Ectodermal cell (in vitro differentiated cells): ENCODE measurements at regions not wholly inside any gene's neighbourhood (a gene's known extent, or its start where the extent isn't known, plus 50 kb on each side); places are given as distances from the start of the nearest gene placed in this dataset.

Experiments
- H3K27ac ChIP-seq: 2 replicates; pipeline ENCODE4 v1.7.0; 2013; ENCODE audit warnings: mild to moderate bottlenecking, low read depth, low read length; ENCODE audit not compliant: insufficient read depth, poor library complexity, severe bottlenecking
- H3K27me3 ChIP-seq: 2 replicates; pipeline ENCODE4 v1.7.0; 2013; ENCODE audit warnings: mild to moderate bottlenecking, low read length; ENCODE audit not compliant: insufficient read depth, control insufficient read depth, poor library complexity, severe bottlenecking
- H3K36me3 ChIP-seq: one replicate; pipeline ENCODE4 v1.7.0; 2013; ENCODE audit warnings: low read length; ENCODE audit not compliant: control insufficient read depth, insufficient read depth
- H3K4me1 ChIP-seq: one replicate; pipeline ENCODE4 v1.7.0; 2013; ENCODE audit warnings: low read length; ENCODE audit not compliant: control insufficient read depth, insufficient read depth
- H3K4me3 ChIP-seq: 2 replicates; pipeline ENCODE4 v1.7.0; 2013; ENCODE audit warnings: low read depth, low read length, control low read depth; ENCODE audit not compliant: insufficient read depth
- H3K9me3 ChIP-seq: 2 replicates; pipeline ENCODE4 v1.7.0; 2013; ENCODE audit warnings: mild to moderate bottlenecking, low read length, moderate library complexity; ENCODE audit not compliant: control insufficient read depth
- WGBS, 2 experiments: methylation state at CpG; one replicate each; pipeline ENCODE4 v1.1.7; 2013; ENCODE audit warnings: missing lambda C conversion rate in 2 of 2; 5-methylcytosine and 5-hydroxymethylcytosine counted together

- H3K4me1 ChIP-seq: peaks cover 2% of the 10 kb centered on the region
- H3K9me3 ChIP-seq: no peaks in the 10 kb centered on the region
- no peaks in the 10 kb centered on the region for H3K36me3 ChIP-seq
- no peaks in the 10 kb centered on the region for H3K27me3 ChIP-seq
- 64 to 81% methylated on average over 2 of the region's 2 CpGs for WGBS, 2 experiments
- no peak overlapping the region for H3K27ac ChIP-seq
- H3K4me3 ChIP-seq: no peak overlapping the region
Measured at GRCh38 chr10:31081937-31082840, 50.5 kb upstream of the ZNF438 start.

GRCh38 chr10:31083765-31084184, 52.1 kb upstream of the ZNF438 start:
- Histone ChIP-seq H3K36me3 (no peaks in the 10 kb centered on the region), H3K27ac (no peak overlapping the region), H3K27me3 (no peaks in the 10 kb centered on the region), H3K4me1 (peaks cover 10% of the 10 kb centered on the region), H3K9me3 (no peaks in the 10 kb centered on the region), H3K4me3 (no peak overlapping the region)
- WGBS, 2 experiments: 70 to 71% methylated on average over 6 of the region's 6 CpGs

GRCh38 chr10:31087011-31087410, 55.3 kb upstream of the ZNF438 start:
- H3K4me1 ChIP-seq: peaks cover 10% of the 10 kb centered on the region
- H3K36me3 ChIP-seq: no peaks in the 10 kb centered on the region
- no peaks in the 10 kb centered on the region for H3K9me3 ChIP-seq
- H3K4me3 ChIP-seq: no peak overlapping the region
- H3K27ac ChIP-seq: no peak overlapping the region
- H3K27me3 ChIP-seq: no peaks in the 10 kb centered on the region
- 86 to 96% methylated on average over 2 to 3 of the region's 3 CpGs for WGBS, 2 experiments

GRCh38 chr10:31087851-31088250, 56.2 kb upstream of the ZNF438 start:
- 63 to 67% methylated on average over 1 of the region's 1 CpG for WGBS, 2 experiments
- Histone ChIP-seq H3K4me1 (peaks cover 10% of the 10 kb centered on the region), H3K27ac (peak overlapping the region; percentile 3)

GRCh38 chr10:31090894-31091607, 59.4 kb upstream of the ZNF438 start:
- no peak overlapping the region for H3K4me3 ChIP-seq
- H3K4me1 ChIP-seq: peaks cover 10% of the 10 kb centered on the region
- H3K9me3 ChIP-seq: no peaks in the 10 kb centered on the region
- no peaks in the 10 kb centered on the region for H3K27me3 ChIP-seq
- H3K27ac ChIP-seq: no peak overlapping the region
- no peaks in the 10 kb centered on the region for H3K36me3 ChIP-seq
- 71 to 94% methylated on average over 3 to 4 of the region's 4 CpGs for WGBS, 2 experiments

More at GRCh38 chr10:31087851-31088250, 56.2 kb upstream of the ZNF438 start:
- no peaks in the 10 kb centered on the region for H3K27me3 ChIP-seq
- H3K36me3 ChIP-seq: no peaks in the 10 kb centered on the region
- no peak overlapping the region for H3K4me3 ChIP-seq
- no peaks in the 10 kb centered on the region for H3K9me3 ChIP-seq

- no peaks in the 10 kb centered on the region for H3K27me3 ChIP-seq
- H3K27ac ChIP-seq: no peak overlapping the region
- no peaks in the 10 kb centered on the region for H3K36me3 ChIP-seq
- WGBS, 2 experiments: 78 to 79% methylated on average over 11 of the region's 11 CpGs
- H3K4me1 ChIP-seq: peaks cover 7% of the 10 kb centered on the region
- H3K4me3 ChIP-seq: no peak overlapping the region
- no peaks in the 10 kb centered on the region for H3K9me3 ChIP-seq
Measured at GRCh38 chr10:31095677-31096560, 64.3 kb upstream of the ZNF438 start.

- no peak overlapping the region for H3K4me3 ChIP-seq
- H3K27ac ChIP-seq: no peak overlapping the region
- no peaks in the 10 kb centered on the region for H3K36me3 ChIP-seq
- H3K27me3 ChIP-seq: no peaks in the 10 kb centered on the region
- 70 to 78% methylated on average over 2 of the region's 2 CpGs for WGBS, 2 experiments
- H3K4me1 ChIP-seq: peaks cover 10% of the 10 kb centered on the region
- no peaks in the 10 kb centered on the region for H3K9me3 ChIP-seq
Measured at GRCh38 chr10:31098046-31098445, 66.4 kb upstream of the ZNF438 start.

GRCh38 chr10:31099094-31099493, 67.4 kb upstream of the ZNF438 start:
- H3K27me3 ChIP-seq: no peaks in the 10 kb centered on the region
- no peaks in the 10 kb centered on the region for H3K36me3 ChIP-seq
- no peak overlapping the region for H3K27ac ChIP-seq
- H3K9me3 ChIP-seq: no peaks in the 10 kb centered on the region
- peaks cover 17% of the 10 kb centered on the region for H3K4me1 ChIP-seq
- no peak overlapping the region for H3K4me3 ChIP-seq
- 92 to 96% methylated on average over 10 of the region's 10 CpGs for WGBS, 2 experiments

GRCh38 chr10:31099664-31100063, 68.0 kb upstream of the ZNF438 start:
- H3K4me3 ChIP-seq: no peak overlapping the region
- WGBS, 2 experiments: 87 to 90% methylated on average over 10 of the region's 10 CpGs

More at GRCh38 chr10:31099664-31100063, 68.0 kb upstream of the ZNF438 start:
- H3K27ac ChIP-seq: no peak overlapping the region
- peaks cover 17% of the 10 kb centered on the region for H3K4me1 ChIP-seq
- no peaks in the 10 kb centered on the region for H3K27me3 ChIP-seq
- no peaks in the 10 kb centered on the region for H3K36me3 ChIP-seq
- H3K9me3 ChIP-seq: no peaks in the 10 kb centered on the region
